ENCODE measurements at regions not wholly inside any gene's neighbourhood (a gene's known extent, or its start where the extent isn't known, plus 50 kb on each side); places are given as distances from the start of the nearest gene placed in this dataset.
"Not testable (repeated sequence)": the region's sequence is repeated elsewhere in the genome, so short reads cannot be mapped to it uniquely, and the experiment has no call there.

DNA sequence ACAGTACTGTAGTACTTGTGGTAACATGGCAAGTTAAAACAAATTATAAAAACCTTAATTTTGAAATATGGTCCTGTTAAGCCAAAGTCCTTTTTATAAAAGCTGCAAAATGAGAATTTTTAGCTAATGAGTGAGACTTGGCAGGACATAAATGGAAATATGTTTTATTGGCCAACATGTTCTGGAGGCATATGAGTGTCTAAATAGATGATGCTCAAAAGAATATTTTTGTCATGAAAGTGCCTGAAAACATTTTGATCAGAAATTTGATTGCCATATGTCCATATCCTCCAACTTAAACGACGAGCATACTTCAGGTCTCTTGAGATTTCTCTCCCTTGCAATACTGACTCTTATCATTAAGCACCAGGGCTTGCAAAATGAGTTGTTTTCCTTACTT lies 972.6 kb downstream of the TMTC2 start:
- no peak for DNase-seq

DNA sequence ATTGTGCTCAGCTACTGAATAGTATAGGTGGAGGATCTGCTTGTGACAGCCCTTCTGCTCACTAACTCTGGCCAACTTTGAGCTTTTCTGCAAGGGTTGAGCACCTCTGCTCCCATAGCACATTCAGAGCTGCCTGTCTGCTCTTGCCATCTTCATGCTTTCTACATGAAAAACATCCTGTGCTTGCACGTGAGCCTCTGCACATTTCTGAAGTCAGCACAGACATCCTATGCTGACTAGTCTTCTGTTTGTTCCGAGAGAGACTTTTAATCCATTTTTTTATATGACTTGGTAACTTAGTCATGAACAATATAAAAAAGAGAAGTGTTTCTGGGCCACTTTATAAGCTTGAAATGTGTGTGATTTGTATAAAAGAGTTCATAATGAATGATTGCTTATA lies 969.3 kb downstream of the TMTC2 start:
- no peak for DNase-seq

GRCh38 chr12:83642205-83642604 lies 955.5 kb downstream of the TMTC2 start:
- DNase-seq = no peak

- DNase-seq = no peak
These were observed 955.1 kb downstream of the TMTC2 start for GRCh38 chr12:83641789-83642188.

GRCh38 chr12:83634726-83635267 lies 948.1 kb downstream of the TMTC2 start:
- DNase-seq = no peak

- no peak for DNase-seq
These were observed 943.8 kb downstream of the TMTC2 start for GRCh38 chr12:83630526-83630925.

DNA sequence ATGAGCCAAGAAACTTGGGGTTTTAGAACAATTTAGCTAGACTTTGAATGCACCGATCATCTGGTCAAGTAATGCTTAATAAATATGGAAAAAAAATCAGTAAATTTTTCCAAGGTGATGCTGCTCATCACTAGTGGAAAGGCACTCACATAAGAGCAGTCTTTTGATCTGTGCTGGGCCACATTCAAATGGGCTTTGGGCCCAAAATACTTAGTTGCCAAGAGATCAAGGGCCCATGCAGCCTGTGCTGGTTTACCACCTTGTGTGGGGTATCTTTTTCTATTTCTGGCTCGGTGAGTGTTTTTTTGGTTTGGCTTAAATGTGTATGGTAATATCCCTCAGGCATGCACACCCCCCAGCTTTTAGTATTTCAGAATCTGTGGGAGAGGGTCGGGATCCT lies 943.2 kb downstream of the TMTC2 start:
- DNase-seq = no peak

GRCh38 chr12:83622205-83622604 lies 935.5 kb downstream of the TMTC2 start:
- no peak for DNase-seq

- DNase-seq = no peak
These were observed 933.3 kb downstream of the TMTC2 start for GRCh38 chr12:83619973-83620372.

- DNase-seq = no peak
These were observed 928.4 kb downstream of the TMTC2 start for GRCh38 chr12:83615152-83615551.

- no peak for DNase-seq
These were observed 926.9 kb downstream of the TMTC2 start for GRCh38 chr12:83613586-83614110.

DNA sequence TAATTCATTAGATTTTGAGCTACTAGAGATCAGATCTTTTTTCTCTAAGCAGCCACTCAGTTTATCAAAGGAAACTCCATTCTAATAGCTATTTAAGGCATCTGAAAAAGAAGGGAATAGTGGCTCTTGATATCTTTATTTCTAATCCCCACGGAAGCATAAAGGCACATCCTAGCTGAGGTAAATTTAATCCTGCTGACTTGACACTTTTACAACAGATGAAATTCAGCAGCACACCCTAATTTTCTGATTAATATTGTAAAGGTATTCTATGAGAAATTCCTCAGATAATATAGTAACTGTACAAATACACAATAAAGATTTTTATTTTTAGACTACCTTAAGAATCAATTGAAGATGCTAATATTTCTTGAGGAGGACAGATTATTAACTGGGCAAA lies 916.4 kb downstream of the TMTC2 start:
- DNase-seq = no peak

DNA sequence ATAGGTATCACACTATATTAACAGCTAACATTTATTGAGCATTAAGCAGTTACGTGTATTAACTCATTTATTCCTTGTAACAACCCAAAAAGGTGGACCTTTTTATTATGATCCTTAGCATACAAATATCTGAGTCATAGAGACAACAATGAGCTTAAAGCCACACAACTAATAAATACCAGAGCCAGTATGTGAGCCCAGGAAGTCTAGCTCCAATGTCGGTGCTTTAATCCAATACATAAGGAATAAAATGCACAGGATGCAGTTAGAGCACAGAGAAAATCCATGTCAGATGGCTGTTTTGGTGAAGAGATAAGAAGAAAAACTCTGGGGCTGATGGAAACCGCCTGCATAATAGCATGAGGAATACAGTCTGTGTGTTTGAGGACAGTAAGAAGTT lies 888.6 kb downstream of the TMTC2 start:
- no peak for DNase-seq

GRCh38 chr12:83574142-83574541 lies 887.4 kb downstream of the TMTC2 start:
- DNase-seq = no peak

DNA sequence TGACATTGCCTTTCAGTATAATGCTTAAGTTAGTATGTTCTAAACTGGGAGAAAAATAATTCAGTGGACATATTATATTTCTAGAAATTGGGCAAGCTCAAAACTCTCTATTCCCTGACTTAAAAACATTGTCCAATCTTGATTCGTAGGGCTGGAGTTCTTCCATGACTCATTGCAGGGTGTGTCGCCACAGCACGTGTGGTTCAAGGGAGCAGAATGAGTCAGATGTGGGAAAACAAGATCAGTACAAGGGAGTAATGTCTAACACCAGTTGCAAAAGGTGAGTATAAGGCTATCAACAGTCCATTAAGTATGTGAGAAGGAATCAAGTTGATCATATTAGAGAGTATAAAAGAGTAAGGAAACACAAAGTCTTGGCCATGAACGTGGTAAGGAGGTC lies 887.0 kb downstream of the TMTC2 start:
- no peak for DNase-seq

DNA sequence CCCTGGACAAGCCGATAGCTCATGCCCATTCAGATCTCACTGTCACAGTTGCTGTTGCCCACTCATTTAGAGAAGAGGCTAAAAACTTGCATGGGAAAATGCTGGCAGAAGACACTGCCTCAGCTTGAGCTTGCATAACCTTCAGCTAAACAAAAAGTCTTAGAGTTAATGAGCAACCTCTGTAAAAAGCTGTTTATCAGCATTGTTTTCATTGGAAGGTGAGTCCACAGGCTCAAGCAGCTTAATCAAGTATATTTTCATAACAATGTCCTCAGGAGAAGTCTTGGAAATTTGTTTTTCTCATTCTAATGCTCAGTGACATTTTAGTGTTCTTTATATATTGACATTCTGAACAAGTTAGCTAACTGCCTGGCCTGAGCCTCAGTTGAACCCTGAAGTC lies 872.9 kb downstream of the TMTC2 start:
- no peak for DNase-seq

DNA sequence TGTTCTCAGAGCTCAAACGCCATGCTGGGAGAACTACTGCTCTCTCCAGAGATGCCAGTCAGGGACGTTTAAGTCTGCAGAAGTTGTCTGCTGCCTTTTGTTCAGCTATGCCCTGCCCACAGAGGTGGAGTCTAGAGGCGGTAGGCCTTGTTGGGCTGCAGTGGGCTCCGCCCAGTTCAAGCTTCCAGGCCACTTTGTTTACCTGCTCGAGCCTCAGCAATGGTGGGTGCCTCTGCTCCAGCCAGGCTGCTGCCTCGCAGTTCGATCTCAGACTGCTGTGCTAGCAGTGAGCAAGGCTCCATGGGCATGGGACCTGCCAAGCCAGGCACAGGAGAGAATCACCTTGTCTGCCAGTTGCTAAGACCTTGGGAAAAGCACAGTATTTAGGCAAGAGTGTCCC lies 869.3 kb downstream of the TMTC2 start:
- DNase-seq = not testable (repeated sequence)

GRCh38 chr12:83541446-83541845 lies 854.7 kb downstream of the TMTC2 start:
- no peak for DNase-seq

DNA sequence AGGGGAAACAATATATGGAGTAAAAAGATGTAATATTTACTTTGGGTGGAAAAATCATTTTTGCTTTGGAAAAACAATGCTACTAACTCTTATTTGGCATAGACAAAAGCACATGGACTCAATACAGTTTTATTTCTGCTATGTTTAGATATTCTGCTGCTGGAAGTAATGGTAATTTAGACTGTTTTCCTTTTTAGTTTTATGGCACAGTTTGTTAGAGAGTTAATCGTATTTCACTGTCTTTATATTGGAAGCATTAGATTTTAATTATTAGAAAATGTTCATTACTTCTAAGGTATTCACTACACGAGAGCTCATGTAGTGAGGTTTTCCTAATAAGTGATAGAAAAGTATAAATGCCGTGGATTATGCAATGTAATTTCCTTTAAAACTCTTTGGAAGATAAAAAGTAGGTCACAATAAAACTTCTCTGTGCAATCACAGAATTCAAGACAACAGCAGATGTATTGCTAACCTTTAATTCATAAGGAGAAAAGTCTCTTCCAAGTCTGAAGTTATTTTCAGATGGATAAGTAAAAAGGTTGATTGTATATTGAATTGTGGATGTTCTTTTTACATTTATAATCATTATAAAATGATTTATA lies 851.8 kb downstream of the TMTC2 start:
- DNase-seq = no peak

DNA sequence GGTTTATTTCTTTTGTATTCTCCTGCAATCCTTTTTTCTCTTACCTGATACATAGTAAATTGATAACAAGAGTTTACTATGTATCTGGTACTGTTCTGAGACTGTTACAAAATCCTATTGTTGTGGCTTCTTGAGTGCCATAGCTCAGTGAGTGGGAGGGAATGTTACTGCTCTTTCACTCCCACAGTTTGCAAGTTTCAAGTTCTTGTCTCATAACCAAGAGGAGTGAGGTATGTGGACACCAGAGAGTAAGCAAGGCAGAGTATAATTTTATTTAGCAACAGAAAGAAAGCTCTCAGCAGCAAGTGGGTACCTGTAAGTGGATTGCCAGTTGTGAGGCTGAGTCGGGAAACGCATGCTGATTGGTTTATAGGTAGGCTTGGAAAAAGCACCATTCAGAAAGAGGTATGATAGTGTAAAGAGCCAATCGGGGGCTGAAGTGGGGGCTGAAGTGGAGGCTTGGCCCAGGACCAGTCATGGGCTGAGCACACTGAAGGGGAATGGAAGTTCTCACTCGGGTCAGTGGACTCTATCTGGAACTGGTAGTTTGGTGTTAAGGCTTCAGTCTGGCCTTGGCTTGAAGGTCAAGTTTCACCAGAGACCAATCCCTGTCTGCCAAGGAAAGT lies 850.8 kb downstream of the TMTC2 start:
- DNase-seq = no peak

- no peak for DNase-seq
These were observed 849.8 kb downstream of the TMTC2 start for GRCh38 chr12:83536496-83536895.

DNA sequence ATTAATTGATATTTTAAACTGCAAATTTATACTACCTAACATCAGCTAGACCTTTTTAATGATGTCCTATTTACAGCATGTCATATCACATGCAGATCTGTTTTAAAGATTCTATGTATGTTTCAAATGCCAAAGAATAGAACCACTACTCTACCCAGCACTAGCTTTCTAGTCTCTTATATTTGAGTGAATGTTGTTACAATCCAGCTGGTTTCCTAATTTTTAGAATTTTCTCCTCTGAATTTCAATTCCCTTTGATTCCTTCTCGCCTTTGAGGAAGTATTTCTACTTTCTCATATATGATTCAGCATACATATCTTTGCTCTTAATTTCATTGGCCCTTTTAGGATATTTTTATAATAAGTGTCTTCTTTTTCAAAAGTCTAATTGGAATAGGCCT lies 841.9 kb downstream of the TMTC2 start:
- no peak for DNase-seq

- DNase-seq = no peak
These were observed 841.1 kb downstream of the TMTC2 start for GRCh38 chr12:83527810-83528209.

DNA sequence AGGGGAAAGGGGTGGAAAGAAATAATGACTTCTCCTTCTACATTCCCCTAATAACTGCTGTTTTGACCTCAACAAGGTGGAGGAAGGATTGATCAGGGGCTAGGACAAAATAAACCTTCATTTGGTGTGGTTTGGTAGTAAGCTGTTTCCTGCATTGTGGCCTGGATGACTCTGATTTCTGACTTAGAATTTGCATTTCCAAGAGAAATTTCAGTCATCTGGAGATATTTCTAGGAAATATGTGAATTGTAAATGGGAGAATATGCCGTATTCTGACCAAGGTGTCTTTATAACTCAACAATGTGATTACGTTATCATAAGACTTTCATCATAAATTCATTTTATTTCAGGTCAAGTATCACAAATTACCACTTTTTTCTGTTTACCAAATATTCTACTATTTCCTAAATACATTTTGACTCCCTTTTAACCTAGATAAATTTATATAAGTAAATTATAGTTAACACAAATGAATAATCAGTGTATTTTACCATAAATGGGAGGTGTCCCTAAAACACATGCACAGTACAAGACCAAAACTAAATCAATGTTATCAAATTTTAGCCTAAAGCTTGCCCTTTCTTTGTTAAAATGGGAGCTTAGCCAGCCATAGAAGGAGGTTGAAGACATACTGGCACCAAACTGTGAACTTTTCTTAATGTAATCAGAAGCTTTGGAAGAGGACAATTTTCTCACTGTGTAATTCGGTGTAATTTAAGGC lies 828.8 kb downstream of the TMTC2 start:
- no peak for DNase-seq
